Adrenal gland (tissue), 9 donors: ENCODE measurements at regions not wholly inside any gene's neighbourhood (a gene's known extent, or its start where the extent isn't known, plus 50 kb on each side); places are given as distances from the start of the nearest gene placed in this dataset.

ENCODE experiments used
- DNase-seq, 7 donors: peaks; one replicate each; pipeline ENCODE4 v3.0.0-alpha.2; 2019 to 2020
- H3K27ac ChIP-seq, 5 donors: fragments of 200-600 bp; sonication (generic) in 4 of 5; 1 replicate in 3 of 5; 2 replicates in 2 of 5; pipeline versions ENCODE4 v1.5.1 to v1.8.0; 2016 to 2020; ENCODE audit warnings: mild to moderate bottlenecking in 1 of 5
- H3K27me3 ChIP-seq: fragments of 200-600 bp; 2 replicates; pipeline ENCODE4 v1.8.0; 2021
- H3K36me3 ChIP-seq, 2 donors: fragments of 200-600 bp; replicated peaks in 1 of 2; 1 replicate in 1 of 2; 2 replicates in 1 of 2; pipeline versions ENCODE4 v1.5.1 to v1.8.0; 2018 to 2022
- H3K4me1 ChIP-seq, 2 donors: fragments of 200-600 bp; replicated peaks in 1 of 2; 1 replicate in 1 of 2; 2 replicates in 1 of 2; pipeline versions ENCODE4 v1.5.1 to v1.8.0; 2018 to 2021
- H3K4me3 ChIP-seq, 4 donors: fragments of 200-600 bp; sonication (generic) in 3 of 4; one replicate each; pipeline ENCODE4 v1.5.1; 2016 to 2018
- H3K9me3 ChIP-seq, 3 donors: fragments of 200-600 bp; sonication (generic) in 1 of 3; replicated peaks in 1 of 3; 1 replicate in 2 of 3; 2 replicates in 1 of 3; pipeline versions ENCODE4 v1.5.1 to v1.8.0; 2016 to 2021
- CTCF ChIP-seq, 6 experiments: fragments of 450-650 bp in 4 of 6; fragments of 200-600 bp in 2 of 6; sonication (generic) in 1 of 6; IDR thresholded peaks; 1 replicate in 5 of 6; 2 replicates in 1 of 6; pipeline versions ENCODE4 v1.5.1 to v1.8.0; 2016 to 2021; ENCODE audit warnings: antibody characterized with exemption in 6 of 6, mild to moderate bottlenecking in 2 of 6, moderate library complexity in 1 of 6
- POLR2A ChIP-seq, 2 donors: fragments of 450-650 bp; IDR thresholded peaks; one replicate each; pipeline ENCODE4 v1.6.1; 2017; ENCODE audit warnings: antibody characterized with exemption in 2 of 2, mild to moderate bottlenecking in 2 of 2, moderate library complexity in 1 of 2
- WGBS, 4 donors: extraction: QIAGEN DNeasy Blood & Tissue Kit in 2 of 4; methylation state at CpG; one replicate each; pipeline versions ENCODE4 v1.1.5 to v1.1.7; 2013 to 2017; 5-methylcytosine and 5-hydroxymethylcytosine counted together
- intact Hi-C, 2 donors: fragments of 100-400 bp; cut with DNase I; formaldehyde crosslinking; loops; one replicate each; pipeline versions ENCODE4 v1.14.1 to v1.15.0; 2022 to 2023
- donor health status: healthy with polysubstance abuse.
- donor health status: Bipolar disorder and iron deficiency.
- donor health status: DM: yes; HTN: yes; CAD: no.
- donor health status: DM: no; HTN: no; CAD: no.
- donor health status: DM: no; HTN: no; CAD: no.

GRCh38 chr10:9003122-9003521, 948.6 kb downstream of the GATA3 start:
- Histone ChIP-seq H3K36me3 (no peaks in the 10 kb centered on the region), H3K4me3 (no peak overlapping the region), H3K27me3 (no peaks in the 10 kb centered on the region), H3K9me3 (no peaks in the 10 kb centered on the region), H3K27ac (no peak overlapping the region), H3K4me1 (no peaks in the 10 kb centered on the region)
- DNase-seq: no peak
- intact Hi-C loops: no loop called here
- WGBS, 4 donors: 89 to 94% (median 90%) methylated on average over 4 of the region's 4 CpGs
- TF ChIP-seq CTCF (IDR thresholded peaks at IDR 0.05) (no peak), POLR2A (IDR thresholded peaks at IDR 0.05) (no peak)

- no peak overlapping the region for H3K4me3 ChIP-seq
- no peaks in the 10 kb centered on the region for H3K27me3 ChIP-seq
- no peak for DNase-seq
- H3K27ac ChIP-seq: no peak overlapping the region
- no peak for TF ChIP-seq CTCF (IDR thresholded peaks at IDR 0.05)
- TF ChIP-seq POLR2A (IDR thresholded peaks at IDR 0.05): no peak
- no peaks in the 10 kb centered on the region for H3K4me1 ChIP-seq
- no peaks in the 10 kb centered on the region for H3K9me3 ChIP-seq
- intact Hi-C loops: no loop called here
- H3K36me3 ChIP-seq: no peaks in the 10 kb centered on the region
- 77 to 93% (median 85%) methylated on average over 6 of the region's 6 CpGs for WGBS, 4 donors
Observed at GRCh38 chr10:9004736-9005135, 950.2 kb downstream of the GATA3 start.

GRCh38 chr10:9009505-9009904, 955.0 kb downstream of the GATA3 start:
- Histone ChIP-seq H3K4me1 (no peaks in the 10 kb centered on the region), H3K4me3 (no peak overlapping the region), H3K27ac (no peak overlapping the region), H3K36me3 (no peaks in the 10 kb centered on the region), H3K9me3 (no peaks in the 10 kb centered on the region), H3K27me3 (no peaks in the 10 kb centered on the region)
- TF ChIP-seq POLR2A (IDR thresholded peaks at IDR 0.05) (no peak), CTCF (IDR thresholded peaks at IDR 0.05) (no peak)
- DNase-seq: no peak
- 81 to 87% (median 84%) methylated on average over 9 of the region's 9 CpGs for WGBS, 4 donors
- intact Hi-C loops: no loop called here

GRCh38 chr10:9010093-9010492, 955.6 kb downstream of the GATA3 start:
- Histone ChIP-seq H3K4me3 (no peak overlapping the region), H3K36me3 (no peaks in the 10 kb centered on the region), H3K27ac (no peak overlapping the region), H3K9me3 (no peaks in the 10 kb centered on the region), H3K27me3 (no peaks in the 10 kb centered on the region), H3K4me1 (no peaks in the 10 kb centered on the region)
- WGBS, 4 donors: 17 to 43% (median 21%) methylated on average over 1 of the region's 1 CpG
- intact Hi-C loops: no loop called here
- DNase-seq: no peak
- TF ChIP-seq CTCF (IDR thresholded peaks at IDR 0.05) (no peak), POLR2A (IDR thresholded peaks at IDR 0.05) (no peak)
